GM23248 (cell line): ENCODE measurements at regions not wholly inside any gene's neighbourhood (a gene's known extent, or its start where the extent isn't known, plus 50 kb on each side); places are given as distances from the start of the nearest gene placed in this dataset.
A peak's percentile ranks its signal among the peaks of the same experiment; 100 is the strongest.

ENCODE experiments used
- DNase-seq: peaks from one replicate; pipeline ENCODE4 v3.0.0-alpha.2; 2015
- H2AFZ ChIP-seq: fragments of 200-600 bp; sonication (generic); 2 replicates; pipeline ENCODE4 v1.6.1; 2016; ENCODE audit warnings: antibody characterized with exemption
- H3F3A ChIP-seq: fragments of 200-600 bp; sonication (generic); 2 replicates; pipeline ENCODE4 v1.6.1; 2016; ENCODE audit warnings: mild to moderate bottlenecking, antibody characterized with exemption, mixed run types; ENCODE audit not compliant: insufficient read depth
- H3K27ac ChIP-seq: fragments of 200-600 bp; sonication (generic); 2 replicates; pipeline ENCODE4 v1.5.1; 2016; ENCODE audit warnings: mild to moderate bottlenecking
- H3K27me3 ChIP-seq: fragments of 200-600 bp; sonication (generic); replicated peaks from 2 replicates; pipeline ENCODE4 v1.6.1; 2016; ENCODE audit warnings: mild to moderate bottlenecking; ENCODE audit not compliant: insufficient read depth
- H3K36me3 ChIP-seq: fragments of 200-600 bp; sonication (generic); 2 replicates; pipeline ENCODE4 v1.6.1; 2016; ENCODE audit warnings: low read depth, mild to moderate bottlenecking
- H3K4me1 ChIP-seq: fragments of 200-600 bp; sonication (generic); 2 replicates; pipeline ENCODE4 v1.6.1; 2016; ENCODE audit warnings: mild to moderate bottlenecking; ENCODE audit not compliant: insufficient read depth
- H3K4me2 ChIP-seq: fragments of 200-600 bp; sonication (generic); one replicate; pipeline ENCODE4 v1.6.1; 2016; ENCODE audit warnings: mild to moderate bottlenecking; ENCODE audit not compliant: unreplicated experiment
- H3K4me3 ChIP-seq: fragments of 200-600 bp; sonication (generic); 2 replicates; pipeline ENCODE4 v1.5.1; 2016; ENCODE audit warnings: mild to moderate bottlenecking
- H3K79me2 ChIP-seq: fragments of 200-600 bp; sonication (generic); 2 replicates; pipeline ENCODE4 v1.6.1; 2016; ENCODE audit warnings: mild to moderate bottlenecking; ENCODE audit not compliant: insufficient read depth
- H3K9ac ChIP-seq: fragments of 200-600 bp; sonication (generic); 2 replicates; pipeline ENCODE4 v1.6.1; 2016; ENCODE audit warnings: mild to moderate bottlenecking
- H3K9me2 ChIP-seq: fragments of 200-600 bp; sonication (generic); 2 replicates; pipeline ENCODE4 v1.6.1; 2016; ENCODE audit warnings: mixed run types, mild to moderate bottlenecking, moderate library complexity; ENCODE audit not compliant: insufficient read depth
- H3K9me3 ChIP-seq: fragments of 200-600 bp; sonication (generic); one replicate; pipeline ENCODE4 v1.6.1; 2017; ENCODE audit warnings: low read depth
- H4K20me1 ChIP-seq: fragments of 200-600 bp; sonication (generic); 2 replicates; pipeline ENCODE4 v1.6.0; 2016; ENCODE audit not compliant: insufficient read depth
- EZH2 ChIP-seq: fragments of 200-600 bp; sonication (generic); IDR thresholded peaks from 2 replicates; pipeline ENCODE4 v1.6.1; 2018; ENCODE audit warnings: antibody characterized with exemption, mild to moderate bottlenecking; ENCODE audit not compliant: insufficient read depth, poor library complexity, severe bottlenecking
- EZH2phosphoT487 ChIP-seq: fragments of 200-600 bp; sonication (generic); IDR thresholded peaks from 2 replicates; pipeline ENCODE4 v1.6.1; 2018; ENCODE audit warnings: antibody characterized with exemption, moderate library complexity, mild to moderate bottlenecking, low read depth; ENCODE audit not compliant: insufficient read depth
- WGBS, 2 experiments: methylation state at CpG; one replicate each; pipeline ENCODE4 v1.1.6; 2015 to 2017; ENCODE audit warnings: low lambda C conversion rate in 2 of 2, low coverage in 1 of 2; ENCODE audit errors: missing lambda C conversion rate in 2 of 2; 5-methylcytosine and 5-hydroxymethylcytosine counted together
- in situ Hi-C: fragments of 300-500 bp; cut with MboI; formaldehyde crosslinking; loops from 2 replicates; pipeline ENCODE4 v1.15.0; 2020

- H3K27ac ChIP-seq, result no peak overlapping the region
- no peaks in the 10 kb centered on the region for H4K20me1 ChIP-seq
- no peaks in the 10 kb centered on the region; the same call in 1 of the 2 replicates for H3K27me3 ChIP-seq
- no peak overlapping the region for H3K4me2 ChIP-seq
- 28 to 31% methylated on average over 4 of the region's 4 CpGs for WGBS, 2 experiments
- no peaks in the 10 kb centered on the region for H3K9me3 ChIP-seq
- H3K79me2 ChIP-seq, result no peaks in the 10 kb centered on the region
- peak; percentile 54 for DNase-seq
- H3K9me2 ChIP-seq, result no peaks in the 10 kb centered on the region
- no peak overlapping the region for H3K4me3 ChIP-seq
- H2AFZ ChIP-seq, result no peak overlapping the region
- no peak overlapping the region for H3K9ac ChIP-seq
- in situ Hi-C loops, result loop anchor here (25.0 kb wide), 3 partner anchors 284 to 934 kb away; partner anchors contain the start of genes ATP1B1, BLZF1 and NME7
- no peaks in the 10 kb centered on the region for H3F3A ChIP-seq
- no peak for TF ChIP-seq EZH2phosphoT487
- TF ChIP-seq EZH2, result no peak
- peaks cover 11% of the 10 kb centered on the region for H3K4me1 ChIP-seq
- no peaks in the 10 kb centered on the region for H3K36me3 ChIP-seq
Measured at GRCh38 chr1:168428063-168428731, 115.6 kb downstream of the XCL2 start.

- no peaks in the 10 kb centered on the region for H3K9me3 ChIP-seq
- H3K4me1 ChIP-seq, result peaks cover 11% of the 10 kb centered on the region
- no peak overlapping the region for H3K4me2 ChIP-seq
- in situ Hi-C loops, result loop anchor here (25.0 kb wide), 3 partner anchors 285 to 935 kb away; partner anchors contain the start of genes ATP1B1, BLZF1 and NME7
- H4K20me1 ChIP-seq, result no peaks in the 10 kb centered on the region
- no peak overlapping the region for H3K4me3 ChIP-seq
- H3K27ac ChIP-seq, result no peak overlapping the region
- DNase-seq, result no peak
- no peaks in the 10 kb centered on the region for H3K36me3 ChIP-seq
- no peak overlapping the region for H2AFZ ChIP-seq
- H3K79me2 ChIP-seq, result no peaks in the 10 kb centered on the region
- no peaks in the 10 kb centered on the region for H3K9me2 ChIP-seq
- WGBS, 2 experiments, result 41 to 52% methylated on average over 1 of the region's 1 CpG
- H3K27me3 ChIP-seq, result no peaks in the 10 kb centered on the region; the same call in 1 of the 2 replicates
- H3K9ac ChIP-seq, result no peak overlapping the region
- H3F3A ChIP-seq, result no peaks in the 10 kb centered on the region
- TF ChIP-seq EZH2 (no peak), EZH2phosphoT487 (no peak)
Measured at GRCh38 chr1:168427051-168427450, 116.7 kb downstream of the XCL2 start.

- H3K9me2 ChIP-seq, result no peaks in the 10 kb centered on the region
- in situ Hi-C loops, result no loop called here
- peaks cover 18% of the 10 kb centered on the region for H3K4me1 ChIP-seq
- no peaks in the 10 kb centered on the region for H3K36me3 ChIP-seq
- no peak overlapping the region for H3K4me2 ChIP-seq
- DNase-seq, result no peak
- H3K79me2 ChIP-seq, result no peaks in the 10 kb centered on the region
- H2AFZ ChIP-seq, result no peak overlapping the region
- 25 to 38% methylated on average over 2 of the region's 2 CpGs for WGBS, 2 experiments
- H4K20me1 ChIP-seq, result no peaks in the 10 kb centered on the region
- no peak overlapping the region for H3K4me3 ChIP-seq
- no peak overlapping the region for H3K27ac ChIP-seq
- no peaks in the 10 kb centered on the region for H3K27me3 ChIP-seq
- TF ChIP-seq EZH2phosphoT487 (no peak), EZH2 (no peak)
- no peak overlapping the region for H3K9ac ChIP-seq
- no peaks in the 10 kb centered on the region for H3K9me3 ChIP-seq
- H3F3A ChIP-seq, result no peaks in the 10 kb centered on the region
Measured at GRCh38 chr1:168424281-168424680, 119.5 kb downstream of the XCL2 start.

GRCh38 chr1:168422203-168422847 is 121.5 kb downstream of the XCL2 start:
- Histone ChIP-seq H3K9ac (no peak overlapping the region), H3K79me2 (no peaks in the 10 kb centered on the region), H3K36me3 (no peaks in the 10 kb centered on the region), H2AFZ (no peak overlapping the region), H3K27ac (no peak overlapping the region), H4K20me1 (no peaks in the 10 kb centered on the region), H3K27me3 (no peaks in the 10 kb centered on the region), H3K9me2 (no peaks in the 10 kb centered on the region), H3F3A (no peaks in the 10 kb centered on the region), H3K4me2 (no peak overlapping the region), H3K9me3 (no peaks in the 10 kb centered on the region), H3K4me3 (no peak overlapping the region), H3K4me1 (peaks cover 6% of the 10 kb centered on the region)
- no peak for DNase-seq
- no peak for TF ChIP-seq EZH2phosphoT487
- WGBS, 2 experiments, result 79 to 87% methylated on average over 1 of the region's 1 CpG
- in situ Hi-C loops, result no loop called here
